B cell (primary cell): ENCODE measurements at regions not wholly inside any gene's neighbourhood (a gene's known extent, or its start where the extent isn't known, plus 50 kb on each side); places are given as distances from the start of the nearest gene placed in this dataset.
"Not testable (repeated sequence)": the region's sequence is repeated elsewhere in the genome, so short reads cannot be mapped to it uniquely, and the experiment has no call there.

ENCODE experiments used
- ATAC-seq: fragments of 200-7000 bp; cut with Tn5 transposase; one replicate; pipeline ENCODE4 v1.10.0; 2021; ENCODE audit warnings: low read depth, mild to moderate bottlenecking, moderate number of reproducible peaks, moderate library complexity
- CTCF ChIA-PET: fragments of 350-600 bp; sonication (Branson Sonifier 250); formaldehyde crosslinking; loops from one replicate; lab custom pipeline; 2021; ENCODE audit warnings: antibody characterized with exemption, inconsistent platforms; lab: Charles Lee
- POLR2A ChIA-PET: fragments of 350-600 bp; sonication (Branson Sonifier 250); formaldehyde crosslinking; loops from one replicate; lab custom pipeline; 2021; ENCODE audit warnings: antibody characterized with exemption; lab: Charles Lee
- DNase-seq: peaks from one replicate; pipeline ENCODE4 v3.0.0; 2013
- H2AFZ ChIP-seq: 2 replicates; pipeline ENCODE4 v1.6.1; 2012; ENCODE audit warnings: mild to moderate bottlenecking, low read depth, low read length; ENCODE audit not compliant: insufficient read depth, poor library complexity, severe bottlenecking
- H3K27ac ChIP-seq, 2 donors: 1 replicate in 1 of 2; 2 replicates in 1 of 2; pipeline ENCODE4 v1.5.1; 2012 to 2013; ENCODE audit warnings: low read length in 2 of 2, mild to moderate bottlenecking in 2 of 2, moderate library complexity in 1 of 2
- H3K27me3 ChIP-seq, 4 experiments: fragments of 200-600 bp in 1 of 4; sonication (generic) in 1 of 4; replicated peaks in 1 of 4; 1 replicate in 2 of 4; 2 replicates in 2 of 4; pipeline versions ENCODE4 v1.6.1 to v1.7.0; 2013 to 2016; ENCODE audit warnings: low read length in 3 of 4, mild to moderate bottlenecking in 2 of 4, mixed read lengths in 1 of 4, moderate library complexity in 1 of 4; ENCODE audit not compliant: insufficient read depth in 4 of 4, control insufficient read depth in 3 of 4; ENCODE audit errors: control extremely low read depth in 1 of 4
- H3K36me3 ChIP-seq, 2 experiments: replicated peaks in 1 of 2; 1 replicate in 1 of 2; 2 replicates in 1 of 2; pipeline versions ENCODE4 v1.6.1 to v1.7.1; 2013; ENCODE audit warnings: low read length in 1 of 2; ENCODE audit not compliant: insufficient read depth in 2 of 2, control insufficient read depth in 1 of 2; ENCODE audit errors: control extremely low read depth in 1 of 2, extremely low read depth in 1 of 2
- H3K4me1 ChIP-seq, 2 donors: fragments of 200-600 bp in 1 of 2; sonication (generic) in 1 of 2; 1 replicate in 1 of 2; 2 replicates in 1 of 2; pipeline versions ENCODE4 v1.5.1 to v1.6.1; 2013 to 2017; ENCODE audit warnings: low read length in 2 of 2; ENCODE audit not compliant: control insufficient read depth in 2 of 2, insufficient read depth in 2 of 2
- H3K4me2 ChIP-seq: replicated peaks from 2 replicates; pipeline ENCODE3; 2012; ENCODE audit warnings: mild to moderate bottlenecking, low read depth, low read length; ENCODE audit not compliant: poor library complexity, severe bottlenecking
- H3K4me3 ChIP-seq, 5 experiments: fragments of 200-600 bp in 1 of 5; sonication (generic) in 1 of 5; 1 replicate in 3 of 5; 2 replicates in 2 of 5; pipeline versions ENCODE4 v1.5.1 to v1.7.0; 2011 to 2016; ENCODE audit warnings: low read length in 4 of 5, mild to moderate bottlenecking in 4 of 5, low read depth in 2 of 5, control low read depth in 1 of 5, moderate library complexity in 1 of 5; ENCODE audit not compliant: insufficient read depth in 1 of 5; ENCODE audit errors: control extremely low read depth in 1 of 5, extremely low read depth in 1 of 5
- H3K79me2 ChIP-seq: fragments of 200-600 bp; sonication (generic); one replicate; pipeline ENCODE4 v1.6.0; 2016; ENCODE audit warnings: low read length; ENCODE audit not compliant: control insufficient read depth, insufficient read depth
- H3K9ac ChIP-seq: fragments of 200-600 bp; sonication (generic); 2 replicates; pipeline ENCODE4 v1.6.1; 2017; ENCODE audit warnings: mild to moderate bottlenecking, low read length, moderate library complexity
- H3K9me3 ChIP-seq, 3 donors: one replicate each; pipeline versions ENCODE4 v1.6.1 to v1.7.1; 2013; ENCODE audit warnings: low read length in 2 of 3; ENCODE audit not compliant: control insufficient read depth in 2 of 3, insufficient read depth in 1 of 3; ENCODE audit errors: control extremely low read depth in 1 of 3
- H4K20me1 ChIP-seq: 2 replicates; pipeline ENCODE4 v1.6.0; 2012; ENCODE audit warnings: mild to moderate bottlenecking, low read length; ENCODE audit not compliant: insufficient read depth, control insufficient read depth, poor library complexity, severe bottlenecking
- H3K27ac Mint-ChIP-seq: one replicate; pipeline ENCODE4 v1.8.0; 2021; ENCODE audit warnings: mixed read lengths
- H3K27me3 Mint-ChIP-seq: one replicate; pipeline ENCODE4 v1.8.0; 2021; ENCODE audit warnings: mixed read lengths
- H3K4me1 Mint-ChIP-seq: one replicate; pipeline ENCODE4 v1.8.0; 2021; ENCODE audit warnings: mixed read lengths
- H3K4me3 Mint-ChIP-seq: one replicate; pipeline ENCODE4 v1.8.0; 2021; ENCODE audit warnings: mixed read lengths
- H3K9me3 Mint-ChIP-seq: one replicate; pipeline ENCODE4 v1.8.0; 2022; ENCODE audit warnings: mixed read lengths; ENCODE audit not compliant: insufficient read depth
- CTCF ChIP-seq: fragments of 200-600 bp; IDR thresholded peaks from one replicate; pipeline ENCODE4 v1.8.0; 2022; ENCODE audit warnings: antibody characterized with exemption, mild to moderate bottlenecking
- EZH2 ChIP-seq: IDR thresholded peaks from 2 replicates; pipeline ENCODE4 v1.6.1; 2012; ENCODE audit warnings: borderline replicate concordance, low read depth, mild to moderate bottlenecking, moderate library complexity, low read length; ENCODE audit not compliant: insufficient read depth, poor library complexity, severe bottlenecking
- WGBS: methylation state at CpG from one replicate; pipeline ENCODE4 v1.1.5; 2013; ENCODE audit warnings: missing lambda C conversion rate; ENCODE audit not compliant: insufficient coverage; 5-methylcytosine and 5-hydroxymethylcytosine counted together
- intact Hi-C: fragments of 100-400 bp; cut with micrococcal nuclease; formaldehyde crosslinking; loops from one replicate; pipeline ENCODE4 v1.10.0; 2022

- Mint-ChIP-seq H3K4me3 (no peak overlapping the region), H3K9me3 (no peaks in the 10 kb centered on the region), H3K27ac (no peak overlapping the region), H3K27me3 (no peaks in the 10 kb centered on the region), H3K4me1 (no peaks in the 10 kb centered on the region)
- WGBS, result 75% methylated on average over 1 of the region's 1 CpG
- ChIA-PET CTCF (no interaction called here), POLR2A (no interaction called here)
- no peak for DNase-seq
- no peak for TF ChIP-seq EZH2
- TF ChIP-seq CTCF, result no peak
- Histone ChIP-seq H3K9me3 (no peaks in the 10 kb centered on the region), H3K9ac (no peak overlapping the region), H2AFZ (no peak overlapping the region), H3K4me1 (no peaks in the 10 kb centered on the region), H3K79me2 (no peaks in the 10 kb centered on the region), H4K20me1 (no peaks in the 10 kb centered on the region), H3K4me3 (no peak overlapping the region), H3K36me3 (no peaks in the 10 kb centered on the region), H3K27me3 (no peaks in the 10 kb centered on the region), H3K4me2 (no peak overlapping the region), H3K27ac (no peak overlapping the region)
- no peak for ATAC-seq
- intact Hi-C loops, result no loop called here
Measured at GRCh38 chr13:109998037-109998436, 211.7 kb upstream of the IRS2 start.

GRCh38 chr13:109997056-109997595 lies 210.7 kb upstream of the IRS2 start:
- H3K27me3 ChIP-seq, H3K27me3 Mint-ChIP-seq, intact Hi-C loops, ATAC-seq, H3K27ac Mint-ChIP-seq, H3K4me2 ChIP-seq, H3K36me3 ChIP-seq, H3K27ac ChIP-seq, H3K4me3 ChIP-seq, H4K20me1 ChIP-seq, H3K79me2 ChIP-seq, DNase-seq, H3K4me3 Mint-ChIP-seq, POLR2A ChIA-PET, H3K9me3 Mint-ChIP-seq, H3K9me3 ChIP-seq, H3K4me1 ChIP-seq, H3K4me1 Mint-ChIP-seq, H2AFZ ChIP-seq, H3K9ac ChIP-seq, CTCF ChIA-PET: not testable (repeated sequence)
- 71% methylated on average over 4 of the region's 5 CpGs for WGBS
